T-helper 2 cell treated with Interferon-gamma antibody and Interleukin-4, amounts not matched to agents 5 μg/mL and 100 μg/mL, for 36 hours (primary cell): ENCODE measurements at regions not wholly inside any gene's neighbourhood (a gene's known extent, or its start where the extent isn't known, plus 50 kb on each side); places are given as distances from the start of the nearest gene placed in this dataset.
"Not testable (repeated sequence)": the region's sequence is repeated elsewhere in the genome, so short reads cannot be mapped to it uniquely, and the experiment has no call there.

ENCODE experiments used
- DNase-seq: peaks from one replicate; pipeline ENCODE4 v3.0.0; 2021; ENCODE audit warnings: low spot score
- H3K27ac Mint-ChIP-seq: one replicate; pipeline ENCODE4 v1.8.0; 2021; ENCODE audit warnings: mild to moderate bottlenecking, mixed read lengths
- H3K27me3 Mint-ChIP-seq: one replicate; pipeline ENCODE4 v1.8.0; 2021; ENCODE audit warnings: low read depth, mixed read lengths
- H3K36me3 Mint-ChIP-seq: one replicate; pipeline ENCODE4 v1.8.0; 2021; ENCODE audit warnings: low read depth, mixed read lengths
- H3K4me1 Mint-ChIP-seq: one replicate; pipeline ENCODE4 v1.8.0; 2021; ENCODE audit warnings: low read depth, mixed read lengths
- H3K4me3 Mint-ChIP-seq: one replicate; pipeline ENCODE4 v1.8.0; 2022; ENCODE audit warnings: mild to moderate bottlenecking, moderate library complexity, mixed read lengths
- H3K9me3 Mint-ChIP-seq: one replicate; pipeline ENCODE4 v1.8.0; 2021; ENCODE audit warnings: mixed read lengths

- peaks cover 56% of the 10 kb centered on the region for H3K27me3 Mint-ChIP-seq
- H3K9me3 Mint-ChIP-seq: no peaks in the 10 kb centered on the region
- no peak overlapping the region for H3K27ac Mint-ChIP-seq
- H3K4me3 Mint-ChIP-seq: no peak overlapping the region
- H3K36me3 Mint-ChIP-seq: no peaks in the 10 kb centered on the region
- DNase-seq: no peak
- no peaks in the 10 kb centered on the region for H3K4me1 Mint-ChIP-seq
Observed at GRCh38 chr14:103186909-103187586, 63.8 kb downstream of the TNFAIP2 start.

- Mint-ChIP-seq H3K36me3 (no peaks in the 10 kb centered on the region), H3K9me3 (no peaks in the 10 kb centered on the region), H3K4me1 (no peaks in the 10 kb centered on the region), H3K4me3 (no peak overlapping the region), H3K27me3 (peaks cover 52% of the 10 kb centered on the region), H3K27ac (no peak overlapping the region)
- no peak for DNase-seq
Observed at GRCh38 chr14:103187911-103188310, 64.7 kb downstream of the TNFAIP2 start.

- DNase-seq: no peak
- Mint-ChIP-seq H3K27me3 (peaks cover 52% of the 10 kb centered on the region), H3K4me1 (no peaks in the 10 kb centered on the region), H3K9me3 (no peaks in the 10 kb centered on the region), H3K4me3 (no peak overlapping the region), H3K27ac (no peak overlapping the region), H3K36me3 (no peaks in the 10 kb centered on the region)
Observed at GRCh38 chr14:103188810-103189480, 65.7 kb downstream of the TNFAIP2 start.

- Mint-ChIP-seq H3K27me3 (peaks cover 52% of the 10 kb centered on the region), H3K4me1 (no peaks in the 10 kb centered on the region), H3K4me3 (no peak overlapping the region), H3K9me3 (no peaks in the 10 kb centered on the region), H3K36me3 (no peaks in the 10 kb centered on the region), H3K27ac (no peak overlapping the region)
- no peak for DNase-seq
Observed at GRCh38 chr14:103189481-103190470, 66.5 kb downstream of the TNFAIP2 start.

- Mint-ChIP-seq H3K27me3 (peaks cover 48% of the 10 kb centered on the region), H3K4me1 (no peaks in the 10 kb centered on the region), H3K9me3 (no peaks in the 10 kb centered on the region), H3K4me3 (no peak overlapping the region), H3K36me3 (no peaks in the 10 kb centered on the region), H3K27ac (no peak overlapping the region)
- DNase-seq: no peak
Observed at GRCh38 chr14:103190741-103191140, 67.5 kb downstream of the TNFAIP2 start.

GRCh38 chr14:103191844-103192243, 68.6 kb downstream of the TNFAIP2 start:
- Mint-ChIP-seq H3K4me1 (no peaks in the 10 kb centered on the region), H3K4me3 (no peak overlapping the region), H3K27ac (no peak overlapping the region), H3K36me3 (no peaks in the 10 kb centered on the region), H3K9me3 (no peaks in the 10 kb centered on the region), H3K27me3 (peaks cover 40% of the 10 kb centered on the region)
- no peak for DNase-seq

- Mint-ChIP-seq H3K9me3 (no peaks in the 10 kb centered on the region), H3K36me3 (no peaks in the 10 kb centered on the region), H3K27me3 (peaks cover 35% of the 10 kb centered on the region), H3K27ac (no peak overlapping the region), H3K4me3 (no peak overlapping the region), H3K4me1 (no peaks in the 10 kb centered on the region)
- DNase-seq: no peak
Observed at GRCh38 chr14:103192246-103192840, 69.1 kb downstream of the TNFAIP2 start.

- not testable (repeated sequence) for H3K4me1 Mint-ChIP-seq
Observed at GRCh38 chr14:103192861-103193260, 69.6 kb downstream of the TNFAIP2 start.

GRCh38 chr14:103193491-103193890, 70.2 kb downstream of the TNFAIP2 start:
- not testable (repeated sequence) for H3K4me1 Mint-ChIP-seq, DNase-seq, H3K9me3 Mint-ChIP-seq, H3K27ac Mint-ChIP-seq, H3K36me3 Mint-ChIP-seq, H3K4me3 Mint-ChIP-seq
- H3K27me3 Mint-ChIP-seq: peaks cover 25% of the 10 kb centered on the region

More at GRCh38 chr14:103192861-103193260, 69.6 kb downstream of the TNFAIP2 start:
- H3K9me3 Mint-ChIP-seq, H3K27ac Mint-ChIP-seq, H3K36me3 Mint-ChIP-seq, H3K4me3 Mint-ChIP-seq, DNase-seq: not testable (repeated sequence)
- H3K27me3 Mint-ChIP-seq: peaks cover 29% of the 10 kb centered on the region

GRCh38 chr14:103194256-103195045, 71.2 kb downstream of the TNFAIP2 start:
- Mint-ChIP-seq H3K36me3 (no peaks in the 10 kb centered on the region), H3K4me3 (no peak overlapping the region), H3K27me3 (peaks cover 24% of the 10 kb centered on the region), H3K27ac (no peak overlapping the region), H3K4me1 (no peaks in the 10 kb centered on the region), H3K9me3 (no peaks in the 10 kb centered on the region)
- no peak for DNase-seq

- Mint-ChIP-seq H3K4me1 (no peaks in the 10 kb centered on the region), H3K9me3 (no peaks in the 10 kb centered on the region), H3K4me3 (no peak overlapping the region), H3K27ac (no peak overlapping the region), H3K36me3 (no peaks in the 10 kb centered on the region), H3K27me3 (peaks cover 9% of the 10 kb centered on the region)
- DNase-seq: no peak
Observed at GRCh38 chr14:103195828-103196615, 72.8 kb downstream of the TNFAIP2 start.

- H3K4me1 Mint-ChIP-seq: no peaks in the 10 kb centered on the region
- no peak overlapping the region for H3K27ac Mint-ChIP-seq
- peaks cover 4% of the 10 kb centered on the region for H3K27me3 Mint-ChIP-seq
- no peaks in the 10 kb centered on the region for H3K9me3 Mint-ChIP-seq
- DNase-seq: no peak
- H3K4me3 Mint-ChIP-seq: no peak overlapping the region
- no peaks in the 10 kb centered on the region for H3K36me3 Mint-ChIP-seq
Observed at GRCh38 chr14:103196716-103197115, 73.5 kb downstream of the TNFAIP2 start.
